ENCODE measurements at regions not wholly inside any gene's neighbourhood (a gene's known extent, or its start where the extent isn't known, plus 50 kb on each side); places are given as distances from the start of the nearest gene placed in this dataset.

GRCh38 chr2:3094318-3094717, 283.3 kb downstream of the EIPR1 start:
- ATAC-seq (ENCODE audit: low FRiP score), result no peak
- no peak for DNase-seq (ENCODE audit: low spot score)
- no peak for TF ChIP-seq CTCF (IDR thresholded peaks at IDR 0.05)

- no peak for ATAC-seq (ENCODE audit: low FRiP score)
- no peak for DNase-seq (ENCODE audit: low spot score)
- no peak for TF ChIP-seq CTCF (IDR thresholded peaks at IDR 0.05)
These were observed 285.9 kb downstream of the EIPR1 start for GRCh38 chr2:3091696-3092095.

- ATAC-seq (ENCODE audit: low FRiP score) (no peak), DNase-seq (ENCODE audit: low spot score) (no peak)
- TF ChIP-seq CTCF (IDR thresholded peaks at IDR 0.05), result no peak
These were observed 294.9 kb downstream of the EIPR1 start for GRCh38 chr2:3082705-3083104.

- DNase-seq (ENCODE audit: low spot score) (no peak), ATAC-seq (ENCODE audit: low FRiP score) (no peak)
- TF ChIP-seq CTCF (IDR thresholded peaks at IDR 0.05), result no peak
These were observed 297.4 kb downstream of the EIPR1 start for GRCh38 chr2:3079959-3080948.

GRCh38 chr2:3079466-3079865, 298.2 kb downstream of the EIPR1 start:
- no peak for ATAC-seq (ENCODE audit: low FRiP score)
- no peak for TF ChIP-seq CTCF (IDR thresholded peaks at IDR 0.05)
- no peak for DNase-seq (ENCODE audit: low spot score)

GRCh38 chr2:3078684-3079083, 298.9 kb downstream of the EIPR1 start:
- TF ChIP-seq CTCF (IDR thresholded peaks at IDR 0.05), result no peak
- ATAC-seq (ENCODE audit: low FRiP score) (no peak), DNase-seq (ENCODE audit: low spot score) (no peak)
